ENCODE measurements at regions not wholly inside any gene's neighbourhood (a gene's known extent, or its start where the extent isn't known, plus 50 kb on each side); places are given as distances from the start of the nearest gene placed in this dataset.
"Not testable (repeated sequence)": the region's sequence is repeated elsewhere in the genome, so short reads cannot be mapped to it uniquely, and the experiment has no call there.

- peaks cover 0 to 6% (median 0%) of the 10 kb centered on the region in 9 donors for H3K9me3 Mint-ChIP-seq
- no peaks in the 10 kb centered on the region for H3K36me3 Mint-ChIP-seq
- H3K27me3 Mint-ChIP-seq = no peaks in the 10 kb centered on the region
- ATAC-seq = no peak
- no peaks in the 10 kb centered on the region for H3K4me1 Mint-ChIP-seq
- DNase-seq = no peak
- no peak overlapping the region for H3K27ac Mint-ChIP-seq
- no peak overlapping the region for H3K4me3 Mint-ChIP-seq
- POLR2A ChIA-PET = no interaction called here
Observed at GRCh38 chr6:114892211-114892610, 549.4 kb upstream of the HS3ST5 start.

GRCh38 chr6:114888241-114888640, 545.4 kb upstream of the HS3ST5 start:
- no peaks in the 10 kb centered on the region for H3K4me1 Mint-ChIP-seq
- H3K27ac Mint-ChIP-seq = no peak overlapping the region
- DNase-seq (no peak), ATAC-seq (no peak)
- no peak overlapping the region for H3K4me3 Mint-ChIP-seq
- H3K9me3 Mint-ChIP-seq = peaks cover 0 to 11% (median 2%) of the 10 kb centered on the region in 9 donors
- POLR2A ChIA-PET = no interaction called here
- no peaks in the 10 kb centered on the region for H3K27me3 Mint-ChIP-seq
- H3K36me3 Mint-ChIP-seq = no peaks in the 10 kb centered on the region

- ATAC-seq = no peak
- Mint-ChIP-seq H3K4me3 (no peak overlapping the region), H3K9me3 (peaks cover 0 to 17% (median 3%) of the 10 kb centered on the region in 9 donors), H3K36me3 (no peaks in the 10 kb centered on the region), H3K27me3 (no peaks in the 10 kb centered on the region), H3K4me1 (no peaks in the 10 kb centered on the region), H3K27ac (no peak overlapping the region)
- DNase-seq = no peak
- POLR2A ChIA-PET = no interaction called here
Observed at GRCh38 chr6:114886670-114887436, 544.0 kb upstream of the HS3ST5 start.

- POLR2A ChIA-PET = no interaction called here
- Mint-ChIP-seq H3K27ac (no peak overlapping the region), H3K9me3 (peaks cover 0 to 17% (median 7%) of the 10 kb centered on the region in 9 donors), H3K4me1 (no peaks in the 10 kb centered on the region), H3K27me3 (no peaks in the 10 kb centered on the region), H3K36me3 (no peaks in the 10 kb centered on the region), H3K4me3 (no peak overlapping the region)
- ATAC-seq (no peak), DNase-seq (no peak)
Observed at GRCh38 chr6:114879693-114880092, 536.9 kb upstream of the HS3ST5 start.

GRCh38 chr6:114878091-114878490, 535.3 kb upstream of the HS3ST5 start:
- no peaks in the 10 kb centered on the region for H3K36me3 Mint-ChIP-seq
- ATAC-seq (no peak), DNase-seq (no peak)
- H3K4me1 Mint-ChIP-seq = no peaks in the 10 kb centered on the region
- H3K27ac Mint-ChIP-seq = no peak overlapping the region
- no peaks in the 10 kb centered on the region for H3K27me3 Mint-ChIP-seq
- peaks cover 0 to 13% (median 7%) of the 10 kb centered on the region in 9 donors for H3K9me3 Mint-ChIP-seq
- POLR2A ChIA-PET = no interaction called here
- no peak overlapping the region for H3K4me3 Mint-ChIP-seq

GRCh38 chr6:114874410-114874809, 531.6 kb upstream of the HS3ST5 start:
- DNase-seq = no peak

GRCh38 chr6:114865506-114865905, 522.7 kb upstream of the HS3ST5 start:
- H3K4me1 Mint-ChIP-seq, ATAC-seq, H3K36me3 Mint-ChIP-seq, H3K4me3 Mint-ChIP-seq, POLR2A ChIA-PET, H3K27ac Mint-ChIP-seq, H3K27me3 Mint-ChIP-seq: not testable (repeated sequence)
- DNase-seq = peak in 1 of 10 donors; percentile 40
- H3K9me3 Mint-ChIP-seq = peaks cover 0 to 17% (median 4%) of the 10 kb centered on the region in 9 donors

More at GRCh38 chr6:114874410-114874809, 531.6 kb upstream of the HS3ST5 start:
- Mint-ChIP-seq H3K27ac (no peak overlapping the region), H3K9me3 (peaks cover 0 to 16% (median 6%) of the 10 kb centered on the region in 9 donors), H3K4me1 (no peaks in the 10 kb centered on the region), H3K4me3 (no peak overlapping the region), H3K27me3 (no peaks in the 10 kb centered on the region), H3K36me3 (no peaks in the 10 kb centered on the region)
- no peak for ATAC-seq
- POLR2A ChIA-PET = no interaction called here

- Mint-ChIP-seq H3K27ac (no peak overlapping the region), H3K27me3 (no peaks in the 10 kb centered on the region), H3K9me3 (peaks cover 0 to 19% (median 4%) of the 10 kb centered on the region in 9 donors), H3K36me3 (peaks cover 0 to 3% (median 0%) of the 10 kb centered on the region in 3 donors), H3K4me3 (no peak overlapping the region), H3K4me1 (no peaks in the 10 kb centered on the region)
- POLR2A ChIA-PET = no interaction called here
- DNase-seq (no peak), ATAC-seq (no peak)
Observed at GRCh38 chr6:114863610-114864009, 520.8 kb upstream of the HS3ST5 start.

- Mint-ChIP-seq H3K27ac (no peak overlapping the region), H3K4me1 (no peaks in the 10 kb centered on the region), H3K36me3 (peaks cover 0 to 3% (median 0%) of the 10 kb centered on the region in 3 donors), H3K27me3 (no peaks in the 10 kb centered on the region), H3K9me3 (peaks cover 0 to 20% (median 4%) of the 10 kb centered on the region in 9 donors), H3K4me3 (no peak overlapping the region)
- DNase-seq = no peak
- POLR2A ChIA-PET = no interaction called here
- no peak for ATAC-seq
Observed at GRCh38 chr6:114862819-114863218, 520.0 kb upstream of the HS3ST5 start.

- no peaks in the 10 kb centered on the region for H3K27me3 Mint-ChIP-seq
- POLR2A ChIA-PET = no interaction called here
- H3K36me3 Mint-ChIP-seq = peaks cover 0 to 3% (median 0%) of the 10 kb centered on the region in 3 donors
- no peak for ATAC-seq
- no peak overlapping the region for H3K27ac Mint-ChIP-seq
- no peak overlapping the region for H3K4me3 Mint-ChIP-seq
- peaks cover 0 to 20% (median 4%) of the 10 kb centered on the region in 9 donors for H3K9me3 Mint-ChIP-seq
- DNase-seq = no peak
- H3K4me1 Mint-ChIP-seq = no peaks in the 10 kb centered on the region
Observed at GRCh38 chr6:114862064-114862463, 519.2 kb upstream of the HS3ST5 start.

GRCh38 chr6:114844359-114844758, 501.5 kb upstream of the HS3ST5 start:
- Mint-ChIP-seq H3K9me3 (peaks cover 7 to 37% (median 21%) of the 10 kb centered on the region in 9 donors), H3K27me3 (no peaks in the 10 kb centered on the region), H3K36me3 (no peaks in the 10 kb centered on the region), H3K4me1 (no peaks in the 10 kb centered on the region), H3K27ac (no peak overlapping the region), H3K4me3 (no peak overlapping the region)
- ATAC-seq = no peak
- DNase-seq = no peak
- POLR2A ChIA-PET = no interaction called here

- POLR2A ChIA-PET = no interaction called here
- H3K36me3 Mint-ChIP-seq = no peaks in the 10 kb centered on the region
- no peaks in the 10 kb centered on the region for H3K4me1 Mint-ChIP-seq
- no peak overlapping the region for H3K4me3 Mint-ChIP-seq
- no peak overlapping the region for H3K27ac Mint-ChIP-seq
- ATAC-seq (no peak), DNase-seq (no peak)
- H3K27me3 Mint-ChIP-seq = no peaks in the 10 kb centered on the region
- H3K9me3 Mint-ChIP-seq = peaks cover 0 to 37% (median 13%) of the 10 kb centered on the region in 9 donors
Observed at GRCh38 chr6:114839019-114839418, 496.2 kb upstream of the HS3ST5 start.

- Mint-ChIP-seq H3K36me3 (no peaks in the 10 kb centered on the region), H3K4me1 (no peaks in the 10 kb centered on the region), H3K27me3 (no peaks in the 10 kb centered on the region), H3K27ac (no peak overlapping the region), H3K9me3 (peaks cover 0 to 12% (median 0%) of the 10 kb centered on the region in 9 donors), H3K4me3 (no peak overlapping the region)
- POLR2A ChIA-PET = no interaction called here
- DNase-seq = no peak
- ATAC-seq = no peak
Observed at GRCh38 chr6:114833211-114833610, 490.4 kb upstream of the HS3ST5 start.

GRCh38 chr6:114830515-114830914, 487.7 kb upstream of the HS3ST5 start:
- no peaks in the 10 kb centered on the region for H3K27me3 Mint-ChIP-seq
- no peaks in the 10 kb centered on the region for H3K36me3 Mint-ChIP-seq
- DNase-seq = no peak
- H3K9me3 Mint-ChIP-seq = peaks cover 0 to 12% (median 1%) of the 10 kb centered on the region in 9 donors
- no peak overlapping the region for H3K4me3 Mint-ChIP-seq
- H3K4me1 Mint-ChIP-seq = no peaks in the 10 kb centered on the region
- POLR2A ChIA-PET = no interaction called here
- ATAC-seq = no peak
- no peak overlapping the region for H3K27ac Mint-ChIP-seq
